Naive thymus-derived CD4-positive, alpha-beta T cell (primary cell): ENCODE measurements at regions not wholly inside any gene's neighbourhood (a gene's known extent, or its start where the extent isn't known, plus 50 kb on each side); places are given as distances from the start of the nearest gene placed in this dataset.

Experiments used
- ATAC-seq: fragments of 150-1000 bp; cut with Tn5 transposase; 2 replicates; pipeline ENCODE4 v1.10.0; 2021; ENCODE audit warnings: mild to moderate bottlenecking, moderate library complexity
- CTCF ChIA-PET: fragments of 350-600 bp; sonication (Branson Sonifier 250); formaldehyde crosslinking; loops from one replicate; lab custom pipeline; 2021; ENCODE audit warnings: antibody characterized with exemption; lab: Charles Lee
- POLR2A ChIA-PET: fragments of 350-600 bp; sonication (Branson Sonifier 250); formaldehyde crosslinking; loops from one replicate; lab custom pipeline; 2021; ENCODE audit warnings: antibody characterized with exemption, inconsistent platforms; lab: Charles Lee
- DNase-seq, 9 donors: peaks; one replicate each; pipeline versions ENCODE4 v3.0.0 to v3.0.0-alpha.2; 2020 to 2022; ENCODE audit warnings: mixed read lengths in 1 of 9
- H3K27ac ChIP-seq: one replicate; pipeline ENCODE4 v1.7.0; 2013; ENCODE audit warnings: mild to moderate bottlenecking, low read depth, low read length, moderate library complexity
- H3K27me3 ChIP-seq, 2 donors: one replicate each; pipeline ENCODE4 v1.7.0; 2013; ENCODE audit warnings: low read length in 2 of 2, mild to moderate bottlenecking in 2 of 2, moderate library complexity in 2 of 2; ENCODE audit not compliant: control insufficient read depth in 2 of 2, insufficient read depth in 2 of 2
- H3K36me3 ChIP-seq, 3 experiments: 1 replicate in 2 of 3; 2 replicates in 1 of 3; pipeline ENCODE4 v1.7.0; 2013; ENCODE audit warnings: low read length in 3 of 3, mild to moderate bottlenecking in 3 of 3, moderate library complexity in 1 of 3; ENCODE audit not compliant: insufficient read depth in 3 of 3, control insufficient read depth in 2 of 3
- H3K4me1 ChIP-seq, 2 donors: one replicate each; pipeline ENCODE4 v1.7.0; 2013; ENCODE audit warnings: low read length in 2 of 2, mild to moderate bottlenecking in 2 of 2, moderate library complexity in 1 of 2; ENCODE audit not compliant: control insufficient read depth in 2 of 2, insufficient read depth in 2 of 2
- H3K4me3 ChIP-seq: 2 replicates; pipeline ENCODE4 v1.7.0; 2013; ENCODE audit warnings: mild to moderate bottlenecking, low read length
- H3K9me3 ChIP-seq, 3 experiments: 1 replicate in 2 of 3; 2 replicates in 1 of 3; pipeline ENCODE4 v1.7.0; 2013; ENCODE audit warnings: low read length in 3 of 3; ENCODE audit not compliant: control insufficient read depth in 2 of 3
- H3K27ac Mint-ChIP-seq, 9 donors: one replicate each; pipeline ENCODE4 v1.8.0; 2020 to 2022; ENCODE audit warnings: mixed read lengths in 9 of 9, mild to moderate bottlenecking in 8 of 9, moderate library complexity in 5 of 9, inconsistent platforms in 2 of 9
- H3K27me3 Mint-ChIP-seq, 5 donors: one replicate each; pipeline ENCODE4 v1.8.0; 2021 to 2022; ENCODE audit warnings: mixed read lengths in 5 of 5, mild to moderate bottlenecking in 1 of 5
- H3K36me3 Mint-ChIP-seq, 5 donors: one replicate each; pipeline ENCODE4 v1.8.0; 2020 to 2022; ENCODE audit warnings: mixed read lengths in 5 of 5, mild to moderate bottlenecking in 3 of 5, inconsistent platforms in 1 of 5
- H3K4me1 Mint-ChIP-seq, 7 donors: one replicate each; pipeline ENCODE4 v1.8.0; 2020 to 2022; ENCODE audit warnings: mixed read lengths in 7 of 7, mild to moderate bottlenecking in 3 of 7, inconsistent platforms in 1 of 7
- H3K4me3 Mint-ChIP-seq, 10 donors: one replicate each; pipeline ENCODE4 v1.8.0; 2020 to 2022; ENCODE audit warnings: mild to moderate bottlenecking in 10 of 10, mixed read lengths in 10 of 10, moderate library complexity in 6 of 10, inconsistent platforms in 2 of 10
- H3K9me3 Mint-ChIP-seq, 11 donors: one replicate each; pipeline ENCODE4 v1.8.0; 2020 to 2022; ENCODE audit warnings: mixed read lengths in 11 of 11, mild to moderate bottlenecking in 4 of 11, inconsistent platforms in 1 of 11, moderate library complexity in 1 of 11
- intact Hi-C, 2 donors: fragments of 100-400 bp; cut with micrococcal nuclease; formaldehyde crosslinking; loops; one replicate each; pipeline ENCODE4 v1.15.1; 2023

GRCh38 chr3:71851878-71852277 is 66.9 kb upstream of the PROK2 start:
- Mint-ChIP-seq H3K27ac (no peak overlapping the region), H3K4me3 (no peak overlapping the region), H3K4me1 (peaks cover 0 to 2% (median 0%) of the 10 kb centered on the region in 7 donors), H3K36me3 (no peaks in the 10 kb centered on the region), H3K9me3 (no peaks in the 10 kb centered on the region), H3K27me3 (peaks cover 0 to 32% (median 6%) of the 10 kb centered on the region in 5 donors)
- POLR2A ChIA-PET: no interaction called here
- CTCF ChIA-PET: no interaction called here
- H3K36me3 ChIP-seq: no peaks in the 10 kb centered on the region
- DNase-seq: no peak
- no peaks in the 10 kb centered on the region for H3K9me3 ChIP-seq
- intact Hi-C loops: loop anchor here in 1 of 2 donors (10.0 kb wide), 1 partner anchor 1787 kb away; no protein-coding TSS in a partner anchor
- H3K4me1 ChIP-seq: no peaks in the 10 kb centered on the region
- H3K27me3 ChIP-seq: no peaks in the 10 kb centered on the region
- no peak overlapping the region for H3K4me3 ChIP-seq
- ATAC-seq: no peak
- no peak overlapping the region for H3K27ac ChIP-seq

- Histone ChIP-seq H3K27me3 (no peaks in the 10 kb centered on the region), H3K4me1 (no peaks in the 10 kb centered on the region), H3K36me3 (no peaks in the 10 kb centered on the region), H3K4me3 (no peak overlapping the region), H3K27ac (no peak overlapping the region), H3K9me3 (no peaks in the 10 kb centered on the region)
- H3K4me3 Mint-ChIP-seq: no peak overlapping the region
- intact Hi-C loops: loop anchor here in 1 of 2 donors (10.0 kb wide), 1 partner anchor 1786 kb away; no protein-coding TSS in a partner anchor
- CTCF ChIA-PET: interaction anchor here (0.5 kb wide), 1 partner anchor 148 kb away, joined by 3 read pairs; no protein-coding TSS in a partner anchor
- DNase-seq (no peak), ATAC-seq (no peak)
- no peaks in the 10 kb centered on the region for H3K9me3 Mint-ChIP-seq
- H3K36me3 Mint-ChIP-seq: no peaks in the 10 kb centered on the region
- H3K4me1 Mint-ChIP-seq: peaks cover 0 to 2% (median 0%) of the 10 kb centered on the region in 7 donors
- POLR2A ChIA-PET: no interaction called here
- H3K27ac Mint-ChIP-seq: no peak overlapping the region
- H3K27me3 Mint-ChIP-seq: peaks cover 5 to 37% (median 9%) of the 10 kb centered on the region in 5 donors
Measured at GRCh38 chr3:71850654-71851053, 65.7 kb upstream of the PROK2 start.

GRCh38 chr3:71849681-71850080 is 64.7 kb upstream of the PROK2 start:
- no peak overlapping the region for H3K27ac ChIP-seq
- Mint-ChIP-seq H3K9me3 (no peaks in the 10 kb centered on the region), H3K4me3 (no peak overlapping the region), H3K4me1 (peaks cover 0 to 2% (median 0%) of the 10 kb centered on the region in 7 donors), H3K36me3 (no peaks in the 10 kb centered on the region), H3K27me3 (peaks cover 5 to 42% (median 11%) of the 10 kb centered on the region in 5 donors), H3K27ac (no peak overlapping the region)
- ChIA-PET POLR2A (no interaction called here), CTCF (no interaction called here)
- DNase-seq (no peak), ATAC-seq (no peak)
- intact Hi-C loops: loop anchor here in 1 of 2 donors (10.0 kb wide), 1 partner anchor 1785 kb away; no protein-coding TSS in a partner anchor
- H3K27me3 ChIP-seq: no peaks in the 10 kb centered on the region
- H3K4me1 ChIP-seq: no peaks in the 10 kb centered on the region
- H3K36me3 ChIP-seq: no peaks in the 10 kb centered on the region
- H3K4me3 ChIP-seq: no peak overlapping the region
- no peaks in the 10 kb centered on the region for H3K9me3 ChIP-seq

GRCh38 chr3:71847794-71848193 is 62.8 kb upstream of the PROK2 start:
- no peak for ATAC-seq
- H3K27ac Mint-ChIP-seq: no peak overlapping the region
- intact Hi-C loops: no loop called here
- POLR2A ChIA-PET: no interaction called here
- H3K4me1 ChIP-seq: no peaks in the 10 kb centered on the region
- H3K27me3 Mint-ChIP-seq: peaks cover 5 to 52% (median 11%) of the 10 kb centered on the region in 5 donors
- no peaks in the 10 kb centered on the region for H3K9me3 ChIP-seq
- H3K4me3 Mint-ChIP-seq: no peak overlapping the region
- DNase-seq: no peak
- no peaks in the 10 kb centered on the region for H3K36me3 Mint-ChIP-seq
- H3K27me3 ChIP-seq: no peaks in the 10 kb centered on the region
- H3K9me3 Mint-ChIP-seq: no peaks in the 10 kb centered on the region
- CTCF ChIA-PET: no interaction called here
- no peak overlapping the region for H3K4me3 ChIP-seq
- no peaks in the 10 kb centered on the region for H3K36me3 ChIP-seq
- no peaks in the 10 kb centered on the region for H3K4me1 Mint-ChIP-seq
- no peak overlapping the region for H3K27ac ChIP-seq

- Histone ChIP-seq H3K27me3 (no peaks in the 10 kb centered on the region), H3K27ac (no peak overlapping the region), H3K36me3 (no peaks in the 10 kb centered on the region), H3K4me3 (no peak overlapping the region), H3K9me3 (no peaks in the 10 kb centered on the region), H3K4me1 (no peaks in the 10 kb centered on the region)
- H3K27ac Mint-ChIP-seq: no peak overlapping the region
- no peaks in the 10 kb centered on the region for H3K4me1 Mint-ChIP-seq
- H3K36me3 Mint-ChIP-seq: no peaks in the 10 kb centered on the region
- intact Hi-C loops: no loop called here
- ATAC-seq: no peak
- no peak overlapping the region for H3K4me3 Mint-ChIP-seq
- DNase-seq: no peak
- H3K27me3 Mint-ChIP-seq: peaks cover 5 to 50% (median 11%) of the 10 kb centered on the region in 5 donors
- H3K9me3 Mint-ChIP-seq: no peaks in the 10 kb centered on the region
- ChIA-PET CTCF (interaction anchor here (0.7 kb wide), 1 partner anchor 445 kb away, joined by 4 read pairs; no protein-coding TSS in a partner anchor), POLR2A (no interaction called here)
Measured at GRCh38 chr3:71846185-71846584, 61.2 kb upstream of the PROK2 start.

- no peaks in the 10 kb centered on the region for H3K36me3 Mint-ChIP-seq
- no peaks in the 10 kb centered on the region for H3K9me3 ChIP-seq
- no peaks in the 10 kb centered on the region for H3K27me3 ChIP-seq
- no peaks in the 10 kb centered on the region for H3K36me3 ChIP-seq
- H3K4me1 Mint-ChIP-seq: no peaks in the 10 kb centered on the region
- ATAC-seq: no peak
- intact Hi-C loops: no loop called here
- H3K9me3 Mint-ChIP-seq: no peaks in the 10 kb centered on the region
- no peak overlapping the region for H3K4me3 Mint-ChIP-seq
- H3K4me1 ChIP-seq: no peaks in the 10 kb centered on the region
- H3K4me3 ChIP-seq: no peak overlapping the region
- DNase-seq: no peak
- ChIA-PET CTCF (interaction anchor here (0.6 kb wide), 1 partner anchor 980 kb away, joined by 3 read pairs; no protein-coding TSS in a partner anchor), POLR2A (no interaction called here)
- no peak overlapping the region for H3K27ac ChIP-seq
- H3K27me3 Mint-ChIP-seq: peaks cover 4 to 36% (median 12%) of the 10 kb centered on the region in 5 donors
- H3K27ac Mint-ChIP-seq: no peak overlapping the region
Measured at GRCh38 chr3:71843071-71843470, 58.1 kb upstream of the PROK2 start.

GRCh38 chr3:71838406-71838805 is 53.5 kb upstream of the PROK2 start:
- ChIA-PET CTCF (no interaction called here), POLR2A (no interaction called here)
- DNase-seq: no peak

More at GRCh38 chr3:71838406-71838805, 53.5 kb upstream of the PROK2 start:
- Histone ChIP-seq H3K4me1 (no peaks in the 10 kb centered on the region), H3K9me3 (no peaks in the 10 kb centered on the region), H3K27me3 (no peaks in the 10 kb centered on the region), H3K36me3 (no peaks in the 10 kb centered on the region), H3K4me3 (no peak overlapping the region), H3K27ac (no peak overlapping the region)
- H3K4me1 Mint-ChIP-seq: no peaks in the 10 kb centered on the region
- intact Hi-C loops: no loop called here
- no peak overlapping the region for H3K4me3 Mint-ChIP-seq
- H3K36me3 Mint-ChIP-seq: no peaks in the 10 kb centered on the region
- H3K9me3 Mint-ChIP-seq: no peaks in the 10 kb centered on the region
- H3K27me3 Mint-ChIP-seq: peaks cover 0 to 21% (median 0%) of the 10 kb centered on the region in 5 donors
- H3K27ac Mint-ChIP-seq: no peak overlapping the region
- ATAC-seq: no peak
